MM.1S (cell line): ENCODE measurements at regions not wholly inside any gene's neighbourhood (a gene's known extent, or its start where the extent isn't known, plus 50 kb on each side); places are given as distances from the start of the nearest gene placed in this dataset.

Experiments used
- DNase-seq: peaks from one replicate; pipeline ENCODE4 v3.0.0-alpha.2; 2015
- H2AFZ ChIP-seq: fragments of 300-600 bp; sonication (generic); 2 replicates; pipeline ENCODE4 v1.6.0; 2016; ENCODE audit warnings: antibody characterized with exemption, low read length
- H3F3A ChIP-seq: fragments of 300-600 bp; sonication (generic); 2 replicates; pipeline ENCODE4 v1.6.1; 2016; ENCODE audit warnings: mild to moderate bottlenecking, antibody characterized with exemption, low read length, moderate library complexity, mixed read lengths; ENCODE audit not compliant: insufficient read depth
- H3K27ac ChIP-seq: fragments of 300-600 bp; sonication (generic); 2 replicates; pipeline ENCODE4 v1.5.1; 2016; ENCODE audit warnings: mild to moderate bottlenecking, low read length
- H3K27me3 ChIP-seq: fragments of 300-600 bp; sonication (generic); replicated peaks from 2 replicates; pipeline ENCODE4 v1.6.0; 2016; ENCODE audit warnings: low read length; ENCODE audit not compliant: insufficient read depth
- H3K36me3 ChIP-seq: fragments of 300-600 bp; sonication (generic); replicated peaks from 2 replicates; pipeline ENCODE4 v1.6.1; 2016; ENCODE audit warnings: mild to moderate bottlenecking, low read length, mixed read lengths; ENCODE audit not compliant: insufficient read depth
- H3K4me1 ChIP-seq: fragments of 300-600 bp; sonication (generic); 2 replicates; pipeline ENCODE4 v1.6.1; 2016; ENCODE audit warnings: low read length, mixed read lengths
- H3K4me2 ChIP-seq: fragments of 300-600 bp; sonication (generic); 2 replicates; pipeline ENCODE4 v1.6.0; 2016; ENCODE audit warnings: low read depth, low read length
- H3K4me3 ChIP-seq: fragments of 300-600 bp; sonication (generic); 2 replicates; pipeline ENCODE4 v1.5.1; 2016; ENCODE audit warnings: low read length, mixed read lengths
- H3K79me2 ChIP-seq: fragments of 300-600 bp; sonication (generic); 2 replicates; pipeline ENCODE4 v1.6.1; 2016; ENCODE audit warnings: mixed run types, low read length, mixed read lengths
- H3K9ac ChIP-seq: fragments of 300-600 bp; sonication (generic); 2 replicates; pipeline ENCODE4 v1.6.1; 2016; ENCODE audit warnings: low read length, mixed read lengths
- H3K9me2 ChIP-seq: fragments of 300-600 bp; sonication (generic); replicated peaks from 2 replicates; pipeline ENCODE4 v1.6.1; 2016; ENCODE audit warnings: mild to moderate bottlenecking, low read length, mixed read lengths; ENCODE audit not compliant: insufficient read depth
- H3K9me3 ChIP-seq: fragments of 300-600 bp; sonication (generic); replicated peaks from 2 replicates; pipeline ENCODE4 v1.6.1; 2016; ENCODE audit warnings: mild to moderate bottlenecking, low read length, mixed read lengths; ENCODE audit not compliant: insufficient read depth
- H4K20me1 ChIP-seq: fragments of 300-600 bp; sonication (generic); 2 replicates; pipeline ENCODE4 v1.6.1; 2016; ENCODE audit warnings: mild to moderate bottlenecking, low read length, moderate library complexity, mixed read lengths; ENCODE audit not compliant: insufficient read depth
- EZH2 ChIP-seq: fragments of 300-600 bp; sonication (generic); optimal IDR thresholded peaks from 2 replicates; pipeline ENCODE3; 2017; ENCODE audit warnings: low read depth, mild to moderate bottlenecking, antibody characterized with exemption, low read length, mixed read lengths
- EZH2phosphoT487 ChIP-seq: fragments of 300-600 bp; sonication (generic); IDR thresholded peaks from 2 replicates; pipeline ENCODE4 v1.6.1; 2018; ENCODE audit warnings: antibody characterized with exemption, low read length
- TF ChIP-seq, protein P1 (sequence below): fragments of 300-600 bp; sonication (generic); IDR thresholded peaks from 2 replicates; pipeline ENCODE4 v1.5.1; 2016; ENCODE audit warnings: antibody characterized with exemption, low read length, mixed read lengths

GRCh38 chr5:167936022-167936421 lies 355.4 kb upstream of the WWC1 start:
- H3K79me2 ChIP-seq = no peaks in the 10 kb centered on the region
- no peaks in the 10 kb centered on the region for H3K9me2 ChIP-seq

DNA sequence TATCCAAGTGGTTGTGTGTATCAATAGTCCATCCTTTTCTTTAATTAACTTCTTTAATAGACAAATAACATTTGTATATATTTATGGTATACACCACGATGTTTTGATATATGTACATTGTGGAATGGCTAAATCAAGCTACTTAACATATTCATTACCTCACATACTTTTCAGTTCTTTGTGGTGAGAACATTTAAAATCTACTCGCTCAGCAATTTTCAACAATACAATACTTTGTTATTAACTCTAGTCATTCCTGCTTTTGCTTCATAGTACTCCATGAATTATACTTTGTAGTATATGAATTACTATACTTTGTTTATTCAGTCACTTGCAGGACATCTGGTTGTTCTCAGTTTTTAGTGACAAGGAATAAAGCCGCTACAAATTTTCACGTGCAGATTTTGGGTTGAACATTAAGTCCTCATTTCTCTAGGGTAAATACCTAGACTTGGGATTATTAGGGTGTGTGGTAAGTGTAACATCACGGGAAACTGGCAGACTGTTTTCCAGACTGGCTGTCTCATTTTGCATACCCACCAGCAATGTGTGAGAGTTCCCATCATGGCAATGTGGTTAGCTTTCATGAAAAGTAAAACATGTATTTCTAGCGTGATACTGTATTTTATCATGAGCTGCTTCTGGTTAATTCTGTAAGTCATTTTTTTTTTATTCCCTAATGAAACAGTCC lies 354.4 kb upstream of the WWC1 start:
- TF ChIP-seq EZH2phosphoT487 = no peak
- TF ChIP-seq EZH2 = no peak
- Histone ChIP-seq H3K79me2 (no peaks in the 10 kb centered on the region), H3K4me1 (peaks cover 9% of the 10 kb centered on the region; the same call in 1 of the 2 replicates), H3K36me3 (no peaks in the 10 kb centered on the region), H3K9me3 (no peaks in the 10 kb centered on the region), H4K20me1 (no peaks in the 10 kb centered on the region), H3K27ac (no peak overlapping the region), H2AFZ (0 out of 2 replicates have a peak overlapping the region, but pooled peaks have one; percentile 8), H3K4me2 (peak overlapping the region; percentile 41), H3K9ac (no peak overlapping the region), H3K4me3 (peak overlapping the region; percentile 27; the same call in 1 of the 2 replicates), H3K9me2 (no peaks in the 10 kb centered on the region), H3K27me3 (no peaks in the 10 kb centered on the region), H3F3A (no peaks in the 10 kb centered on the region)
- no peak for DNase-seq

More at GRCh38 chr5:167936022-167936421, 355.4 kb upstream of the WWC1 start:
- Histone ChIP-seq H3K27ac (no peak overlapping the region), H4K20me1 (no peaks in the 10 kb centered on the region), H3K4me1 (peaks cover 9% of the 10 kb centered on the region; the same call in 1 of the 2 replicates), H3K36me3 (no peaks in the 10 kb centered on the region), H3K9me3 (no peaks in the 10 kb centered on the region), H3K27me3 (no peaks in the 10 kb centered on the region), H3K4me2 (no peak overlapping the region), H3K9ac (no peak overlapping the region), H2AFZ (no peak overlapping the region), H3K4me3 (no peak overlapping the region), H3F3A (no peaks in the 10 kb centered on the region)
- DNase-seq = no peak
- TF ChIP-seq EZH2phosphoT487 (no peak), EZH2 (no peak)
- TF ChIP-seq, protein P1, sequence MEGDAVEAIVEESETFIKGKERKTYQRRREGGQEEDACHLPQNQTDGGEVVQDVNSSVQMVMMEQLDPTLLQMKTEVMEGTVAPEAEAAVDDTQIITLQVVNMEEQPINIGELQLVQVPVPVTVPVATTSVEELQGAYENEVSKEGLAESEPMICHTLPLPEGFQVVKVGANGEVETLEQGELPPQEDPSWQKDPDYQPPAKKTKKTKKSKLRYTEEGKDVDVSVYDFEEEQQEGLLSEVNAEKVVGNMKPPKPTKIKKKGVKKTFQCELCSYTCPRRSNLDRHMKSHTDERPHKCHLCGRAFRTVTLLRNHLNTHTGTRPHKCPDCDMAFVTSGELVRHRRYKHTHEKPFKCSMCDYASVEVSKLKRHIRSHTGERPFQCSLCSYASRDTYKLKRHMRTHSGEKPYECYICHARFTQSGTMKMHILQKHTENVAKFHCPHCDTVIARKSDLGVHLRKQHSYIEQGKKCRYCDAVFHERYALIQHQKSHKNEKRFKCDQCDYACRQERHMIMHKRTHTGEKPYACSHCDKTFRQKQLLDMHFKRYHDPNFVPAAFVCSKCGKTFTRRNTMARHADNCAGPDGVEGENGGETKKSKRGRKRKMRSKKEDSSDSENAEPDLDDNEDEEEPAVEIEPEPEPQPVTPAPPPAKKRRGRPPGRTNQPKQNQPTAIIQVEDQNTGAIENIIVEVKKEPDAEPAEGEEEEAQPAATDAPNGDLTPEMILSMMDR = no peak

DNA sequence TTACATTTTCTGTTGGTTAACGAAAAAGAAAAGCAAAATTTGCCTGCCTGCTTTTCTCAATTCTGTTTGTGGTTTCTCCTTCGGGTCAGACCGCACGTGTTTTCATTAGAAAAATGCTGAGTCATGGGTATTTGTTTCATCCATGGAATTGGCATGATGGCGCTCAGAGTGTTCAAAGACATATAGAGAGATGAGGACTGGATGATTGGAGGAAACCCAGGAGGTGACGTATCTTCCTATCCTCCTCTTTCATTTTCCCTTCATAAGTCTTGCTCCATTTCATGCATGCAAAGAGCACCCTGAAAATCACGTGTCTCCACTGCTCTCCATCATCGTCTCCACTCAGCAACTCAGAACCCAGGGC lies 353.8 kb upstream of the WWC1 start:
- no peaks in the 10 kb centered on the region for H3F3A ChIP-seq
- H3K9me2 ChIP-seq = no peaks in the 10 kb centered on the region
- H3K9ac ChIP-seq = no peak overlapping the region
- H3K4me2 ChIP-seq = peak overlapping the region; percentile 41
- peak overlapping the region; percentile 27; the same call in 1 of the 2 replicates for H3K4me3 ChIP-seq
- H2AFZ ChIP-seq = 0 out of 2 replicates have a peak overlapping the region, but pooled peaks have one; percentile 8
- H4K20me1 ChIP-seq = no peaks in the 10 kb centered on the region
- H3K27ac ChIP-seq = no peak overlapping the region
- TF ChIP-seq, protein P1 = no peak
- H3K9me3 ChIP-seq = no peaks in the 10 kb centered on the region
- peak; percentile 35 for DNase-seq
- H3K27me3 ChIP-seq = no peaks in the 10 kb centered on the region
- no peaks in the 10 kb centered on the region for H3K36me3 ChIP-seq
- no peaks in the 10 kb centered on the region for H3K79me2 ChIP-seq
- H3K4me1 ChIP-seq = peaks cover 9% of the 10 kb centered on the region; the same call in 1 of the 2 replicates

- H3K9ac ChIP-seq = no peak overlapping the region
- no peak overlapping the region for H3K27ac ChIP-seq
- TF ChIP-seq, protein P1 = no peak
- TF ChIP-seq EZH2phosphoT487 (no peak), EZH2 (no peak)
- no peaks in the 10 kb centered on the region for H4K20me1 ChIP-seq
- H3K79me2 ChIP-seq = no peaks in the 10 kb centered on the region
- no peak overlapping the region for H2AFZ ChIP-seq
- H3K4me3 ChIP-seq = no peak overlapping the region
- H3K9me2 ChIP-seq = no peaks in the 10 kb centered on the region
- no peaks in the 10 kb centered on the region for H3F3A ChIP-seq
- no peak overlapping the region for H3K4me2 ChIP-seq
- no peaks in the 10 kb centered on the region for H3K27me3 ChIP-seq
- H3K4me1 ChIP-seq = peaks cover 9% of the 10 kb centered on the region; the same call in 1 of the 2 replicates
- H3K9me3 ChIP-seq = no peaks in the 10 kb centered on the region
- H3K36me3 ChIP-seq = no peaks in the 10 kb centered on the region
- DNase-seq = no peak
These were observed 351.8 kb upstream of the WWC1 start for GRCh38 chr5:167939686-167940085.
